ENCODE measurements at regions not wholly inside any gene's neighbourhood (a gene's known extent, or its start where the extent isn't known, plus 50 kb on each side); places are given as distances from the start of the nearest gene placed in this dataset.

DNA sequence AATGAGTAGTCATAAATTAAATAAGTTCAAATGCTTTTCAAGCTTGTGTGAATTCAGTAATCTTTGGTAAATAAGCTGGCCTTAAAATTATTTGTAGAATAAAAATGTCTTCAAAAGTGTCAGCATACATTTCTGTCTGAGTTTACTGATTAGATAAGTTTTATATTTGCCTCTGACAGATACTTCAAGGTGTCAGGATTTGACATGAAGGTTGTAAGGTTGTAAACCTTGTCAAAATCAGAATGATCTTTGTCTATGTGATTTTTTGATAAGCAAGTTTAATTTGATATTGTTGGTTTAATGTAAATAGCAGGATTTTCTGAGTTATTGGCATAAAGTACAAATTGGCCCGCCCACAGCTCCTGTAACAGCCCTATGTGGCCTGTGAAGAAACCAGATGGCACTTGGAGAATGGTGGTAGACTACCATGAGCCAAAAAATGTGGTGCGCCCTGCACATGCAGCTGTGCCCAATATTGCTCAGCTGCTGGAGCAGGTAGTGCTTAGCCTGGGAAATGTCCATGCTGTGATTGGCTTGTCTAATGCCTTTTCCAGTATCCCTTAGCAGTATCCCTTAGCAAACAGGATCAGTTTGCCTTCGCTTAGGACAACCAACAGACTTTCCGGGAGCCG is 188.0 kb upstream of the SPHKAP start:
- H3K4me3 Mint-ChIP-seq: no peak overlapping the region
- Histone ChIP-seq H3K79me2 (ENCODE audit: insufficient read depth, low read length) (no peaks in the 10 kb centered on the region), H3K9me3 (replicated peaks in 1 of 2; ENCODE audit: control insufficient read depth in 1 of 2, insufficient read depth in 1 of 2, low read length in 2 of 2) (peaks cover 22 to 24% of the 10 kb centered on the region in 2 donors), H4K20me1 (ENCODE audit: insufficient read depth, low read length) (no peaks in the 10 kb centered on the region), H3K9ac (ENCODE audit: insufficient read depth, low read length, poor library complexity, severe bottlenecking) (no peak overlapping the region), H3K27me3 (ENCODE audit: control insufficient read depth in 2 of 2, insufficient read depth in 2 of 2, low read length in 2 of 2) (no peaks in the 10 kb centered on the region), H3K4me1 (ENCODE audit: control insufficient read depth in 1 of 2, insufficient read depth in 2 of 2, low read length in 2 of 2) (no peaks in the 10 kb centered on the region), H3K4me3 (replicated peaks in 1 of 3; ENCODE audit: low read depth in 2 of 3, low read length in 3 of 3) (no peak overlapping the region), H2AFZ (ENCODE audit: insufficient read depth, low read depth, low read length, poor library complexity, severe bottlenecking) (no peak overlapping the region), H3K36me3 (replicated peaks in 1 of 2; ENCODE audit: control insufficient read depth in 1 of 2, insufficient read depth in 2 of 2, low read length in 2 of 2) (no peaks in the 10 kb centered on the region), H3K4me2 (replicated peaks; ENCODE audit: extremely low read depth, low read length, poor library complexity, severe bottlenecking) (no peak overlapping the region), H3K27ac (ENCODE audit: low read depth in 1 of 2, low read length in 2 of 2) (no peak overlapping the region)
- H3K27me3 Mint-ChIP-seq (ENCODE audit: low read depth in 3 of 3): no peaks in the 10 kb centered on the region
- H3K4me1 Mint-ChIP-seq: no peaks in the 10 kb centered on the region
- intact Hi-C loops (cut with micrococcal nuclease): no loop called here
- peaks cover 0 to 19% (median 10%) of the 10 kb centered on the region in 7 donors for H3K9me3 Mint-ChIP-seq
- 78% methylated on average over 2 of the region's 5 CpGs for WGBS (ENCODE audit: insufficient coverage)
- H3K36me3 Mint-ChIP-seq: no peaks in the 10 kb centered on the region
- no peak overlapping the region for H3K27ac Mint-ChIP-seq
- TF ChIP-seq, protein P1, sequence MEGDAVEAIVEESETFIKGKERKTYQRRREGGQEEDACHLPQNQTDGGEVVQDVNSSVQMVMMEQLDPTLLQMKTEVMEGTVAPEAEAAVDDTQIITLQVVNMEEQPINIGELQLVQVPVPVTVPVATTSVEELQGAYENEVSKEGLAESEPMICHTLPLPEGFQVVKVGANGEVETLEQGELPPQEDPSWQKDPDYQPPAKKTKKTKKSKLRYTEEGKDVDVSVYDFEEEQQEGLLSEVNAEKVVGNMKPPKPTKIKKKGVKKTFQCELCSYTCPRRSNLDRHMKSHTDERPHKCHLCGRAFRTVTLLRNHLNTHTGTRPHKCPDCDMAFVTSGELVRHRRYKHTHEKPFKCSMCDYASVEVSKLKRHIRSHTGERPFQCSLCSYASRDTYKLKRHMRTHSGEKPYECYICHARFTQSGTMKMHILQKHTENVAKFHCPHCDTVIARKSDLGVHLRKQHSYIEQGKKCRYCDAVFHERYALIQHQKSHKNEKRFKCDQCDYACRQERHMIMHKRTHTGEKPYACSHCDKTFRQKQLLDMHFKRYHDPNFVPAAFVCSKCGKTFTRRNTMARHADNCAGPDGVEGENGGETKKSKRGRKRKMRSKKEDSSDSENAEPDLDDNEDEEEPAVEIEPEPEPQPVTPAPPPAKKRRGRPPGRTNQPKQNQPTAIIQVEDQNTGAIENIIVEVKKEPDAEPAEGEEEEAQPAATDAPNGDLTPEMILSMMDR (IDR thresholded peaks at IDR 0.05): no peak
- no peak for DNase-seq

DNA sequence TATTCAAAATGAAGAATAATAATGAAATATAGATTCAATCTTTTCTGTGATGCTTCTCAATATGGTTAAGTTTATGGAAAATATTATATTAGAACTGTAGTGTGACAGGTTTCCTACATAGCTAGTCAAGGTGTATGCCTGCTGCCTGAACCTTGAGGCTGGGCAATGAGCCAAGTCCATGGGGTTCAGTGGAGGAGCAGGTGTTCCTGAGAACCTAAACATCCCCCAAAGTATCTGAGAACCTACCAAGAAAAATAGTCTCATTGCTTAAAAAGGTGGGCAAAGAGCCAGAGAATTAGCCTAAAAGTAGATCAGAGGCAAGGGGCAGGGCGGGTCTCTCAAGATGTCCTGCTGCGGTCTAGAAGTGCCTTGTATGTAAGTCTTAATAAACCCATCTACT is 185.9 kb upstream of the SPHKAP start:
- Mint-ChIP-seq H3K4me1 (no peaks in the 10 kb centered on the region), H3K27me3 (ENCODE audit: low read depth in 3 of 3) (no peaks in the 10 kb centered on the region), H3K27ac (no peak overlapping the region), H3K4me3 (no peak overlapping the region), H3K36me3 (no peaks in the 10 kb centered on the region), H3K9me3 (peaks cover 0 to 20% (median 10%) of the 10 kb centered on the region in 7 donors)
- intact Hi-C loops (cut with micrococcal nuclease): no loop called here
- H3K4me2 ChIP-seq (replicated peaks; ENCODE audit: extremely low read depth, low read length, poor library complexity, severe bottlenecking): no peak overlapping the region
- no peaks in the 10 kb centered on the region for H3K27me3 ChIP-seq (ENCODE audit: control insufficient read depth in 2 of 2, insufficient read depth in 2 of 2, low read length in 2 of 2)
- no peak overlapping the region for H3K27ac ChIP-seq (ENCODE audit: low read depth in 1 of 2, low read length in 2 of 2)
- H3K9me3 ChIP-seq (replicated peaks in 1 of 2; ENCODE audit: control insufficient read depth in 1 of 2, insufficient read depth in 1 of 2, low read length in 2 of 2): peaks cover 17 to 21% of the 10 kb centered on the region in 2 donors
- no peaks in the 10 kb centered on the region for H3K79me2 ChIP-seq (ENCODE audit: insufficient read depth, low read length)
- DNase-seq: no peak
- no peak overlapping the region for H3K4me3 ChIP-seq (replicated peaks in 1 of 3; ENCODE audit: low read depth in 2 of 3, low read length in 3 of 3)
- TF ChIP-seq, protein P1 (IDR thresholded peaks at IDR 0.05): no peak
- no peaks in the 10 kb centered on the region for H4K20me1 ChIP-seq (ENCODE audit: insufficient read depth, low read length)
- no peaks in the 10 kb centered on the region for H3K36me3 ChIP-seq (replicated peaks in 1 of 2; ENCODE audit: control insufficient read depth in 1 of 2, insufficient read depth in 2 of 2, low read length in 2 of 2)
- no peaks in the 10 kb centered on the region for H3K4me1 ChIP-seq (ENCODE audit: control insufficient read depth in 1 of 2, insufficient read depth in 2 of 2, low read length in 2 of 2)
- no peak overlapping the region for H3K9ac ChIP-seq (ENCODE audit: insufficient read depth, low read length, poor library complexity, severe bottlenecking)
- no CpG with 5 or more reads among the region's 2 CpGs for WGBS (ENCODE audit: insufficient coverage)
- H2AFZ ChIP-seq (ENCODE audit: insufficient read depth, low read depth, low read length, poor library complexity, severe bottlenecking): no peak overlapping the region

Data from CD14-positive monocyte (primary cell).